OCI-M2 (cell line): ENCODE measurements at regions not wholly inside any gene's neighbourhood (a gene's known extent, or its start where the extent isn't known, plus 50 kb on each side); places are given as distances from the start of the nearest gene placed in this dataset.

ENCODE experiments used
- DNase-seq: peaks from one replicate; lab custom pipeline; 2025; ENCODE audit not compliant: unreplicated experiment; lab: John Stamatoyannopoulos, UW

DNA sequence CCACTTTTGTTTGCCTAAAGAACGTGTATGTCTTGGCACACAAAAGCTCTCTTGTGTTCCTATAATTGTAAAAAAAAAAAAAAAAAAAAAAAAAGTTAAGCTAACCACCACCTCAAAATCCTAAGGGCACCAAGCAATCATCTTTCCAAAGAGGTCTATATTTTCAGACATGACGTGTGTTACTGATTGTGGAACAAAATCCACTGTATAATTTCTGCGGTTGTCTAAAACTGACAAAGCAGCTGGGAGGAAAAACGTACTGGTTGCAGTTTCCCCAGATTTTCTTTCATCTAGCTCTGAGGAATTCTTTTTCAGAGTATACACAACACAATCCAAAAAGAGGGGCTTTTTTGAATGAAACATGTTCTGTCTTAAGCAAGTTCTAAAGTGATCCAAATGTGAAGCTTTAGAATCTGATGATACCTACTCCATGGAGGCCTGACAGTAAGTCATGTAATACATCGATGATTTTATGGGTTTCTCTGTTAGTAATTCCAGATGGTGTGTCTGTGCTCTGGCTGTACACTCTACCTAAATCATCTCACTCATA lies 375.6 kb upstream of the NUDT12 start:
- DNase-seq: no peak

- no peak for DNase-seq
Measured at GRCh38 chr5:103929338-103930013, 366.9 kb upstream of the NUDT12 start.

- DNase-seq: no peak
Measured at GRCh38 chr5:103927739-103928138, 365.1 kb upstream of the NUDT12 start.

GRCh38 chr5:103923616-103924168 lies 361.1 kb upstream of the NUDT12 start:
- DNase-seq: no peak

- DNase-seq: no peak
Measured at GRCh38 chr5:103919506-103919905, 356.9 kb upstream of the NUDT12 start.

- no peak for DNase-seq
Measured at GRCh38 chr5:103918668-103919367, 356.2 kb upstream of the NUDT12 start.

- DNase-seq: no peak
Measured at GRCh38 chr5:103915081-103915480, 352.5 kb upstream of the NUDT12 start.

GRCh38 chr5:103910786-103911185 lies 348.2 kb upstream of the NUDT12 start:
- no peak for DNase-seq

GRCh38 chr5:103910011-103910410 lies 347.4 kb upstream of the NUDT12 start:
- DNase-seq: no peak

GRCh38 chr5:103909391-103909790 lies 346.8 kb upstream of the NUDT12 start:
- no peak for DNase-seq

DNA sequence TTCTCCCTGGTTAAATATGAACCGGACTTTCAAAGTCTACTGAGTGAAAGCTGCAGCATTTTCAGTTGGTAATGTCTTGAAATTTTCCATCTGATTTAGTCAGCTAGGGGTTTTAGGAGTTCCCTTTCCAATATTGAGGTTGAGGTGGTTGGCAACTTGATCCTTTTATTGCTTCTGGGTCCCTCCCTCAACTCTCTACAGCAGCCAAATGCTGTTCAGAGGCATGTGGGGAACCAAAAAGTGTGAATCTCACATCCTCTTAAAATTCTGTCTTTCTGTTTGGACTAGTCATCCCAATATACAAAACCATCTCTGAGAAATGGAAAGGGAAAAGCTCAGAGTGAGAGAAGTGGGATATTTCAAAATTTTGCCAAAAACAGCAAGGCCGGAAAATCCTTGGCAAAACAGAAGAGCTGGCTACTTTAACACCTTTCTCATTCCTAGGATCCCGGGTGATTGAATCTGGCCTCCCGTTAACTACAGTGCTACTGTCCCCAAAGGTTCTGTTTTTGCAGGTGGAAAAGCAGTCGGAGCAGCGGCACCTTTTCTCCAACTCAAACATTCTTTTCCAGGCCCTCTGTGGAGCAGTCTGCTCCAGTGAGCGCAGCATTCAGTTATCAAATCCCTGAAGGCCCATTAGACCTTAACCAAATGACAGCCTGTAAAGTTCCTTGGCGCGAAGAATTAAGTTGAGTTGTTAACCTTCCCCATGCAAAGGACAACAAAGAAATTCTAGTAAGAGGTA lies 345.9 kb upstream of the NUDT12 start:
- no peak for DNase-seq

GRCh38 chr5:103907001-103907400 lies 344.4 kb upstream of the NUDT12 start:
- no peak for DNase-seq

GRCh38 chr5:103904651-103905050 lies 342.1 kb upstream of the NUDT12 start:
- DNase-seq: no peak

DNA sequence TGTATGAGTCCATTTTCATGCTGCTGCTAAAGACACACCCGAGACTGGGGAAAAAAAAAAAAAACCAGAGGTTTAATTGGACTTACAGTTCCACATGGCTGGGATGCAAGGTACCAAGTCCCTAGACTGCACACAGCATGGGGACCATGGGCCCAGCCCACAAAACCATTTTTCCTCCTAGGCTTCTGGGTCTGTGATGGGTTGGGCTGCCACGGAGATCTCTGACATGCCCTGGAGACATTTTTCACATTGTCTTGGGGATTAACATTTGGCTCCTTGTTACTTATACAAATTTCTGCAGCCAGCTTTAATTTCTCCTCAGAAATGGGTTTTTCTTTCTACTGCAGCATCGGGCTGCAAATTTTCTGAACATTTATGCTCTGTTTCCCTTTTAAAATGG lies 340.3 kb upstream of the NUDT12 start:
- DNase-seq: no peak

GRCh38 chr5:103901885-103902284 lies 339.3 kb upstream of the NUDT12 start:
- DNase-seq: no peak

DNA sequence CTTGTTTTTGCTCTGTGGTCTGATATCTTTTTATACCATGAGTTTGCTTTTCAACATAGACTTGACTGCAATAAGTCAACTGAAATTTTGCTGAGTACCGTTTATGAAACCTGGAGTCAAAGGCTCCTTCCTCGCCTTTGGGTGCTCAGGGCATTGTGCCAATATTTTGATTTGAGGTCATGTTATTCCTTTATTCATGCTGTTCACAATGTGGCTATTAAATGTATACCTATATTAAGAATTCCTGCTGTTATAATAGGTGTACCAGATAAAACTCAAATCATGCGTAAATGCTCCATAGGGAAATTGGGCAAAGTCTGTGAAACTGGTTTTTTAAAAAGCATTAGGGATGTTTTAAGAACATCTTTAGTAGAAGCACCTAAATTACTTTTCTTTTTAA lies 334.0 kb upstream of the NUDT12 start:
- DNase-seq: no peak

DNA sequence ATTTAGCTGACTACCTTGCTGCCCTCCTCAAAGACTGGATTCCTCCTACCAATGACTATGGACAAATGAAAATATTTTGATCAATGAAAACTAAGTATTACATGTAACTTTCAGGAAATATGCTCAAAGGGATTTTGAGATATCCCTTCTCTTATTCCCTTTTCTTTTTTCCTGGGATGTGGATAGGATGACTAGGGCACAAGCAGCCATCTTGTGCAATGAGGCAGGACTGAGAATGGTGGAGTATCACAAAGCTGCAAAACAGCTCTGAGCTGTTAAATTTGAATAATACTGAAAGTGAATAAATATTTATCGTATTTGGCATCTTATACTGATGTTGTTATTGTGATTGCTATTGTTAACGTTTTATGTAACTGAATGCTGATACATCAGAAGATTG lies 333.1 kb upstream of the NUDT12 start:
- no peak for DNase-seq

DNA sequence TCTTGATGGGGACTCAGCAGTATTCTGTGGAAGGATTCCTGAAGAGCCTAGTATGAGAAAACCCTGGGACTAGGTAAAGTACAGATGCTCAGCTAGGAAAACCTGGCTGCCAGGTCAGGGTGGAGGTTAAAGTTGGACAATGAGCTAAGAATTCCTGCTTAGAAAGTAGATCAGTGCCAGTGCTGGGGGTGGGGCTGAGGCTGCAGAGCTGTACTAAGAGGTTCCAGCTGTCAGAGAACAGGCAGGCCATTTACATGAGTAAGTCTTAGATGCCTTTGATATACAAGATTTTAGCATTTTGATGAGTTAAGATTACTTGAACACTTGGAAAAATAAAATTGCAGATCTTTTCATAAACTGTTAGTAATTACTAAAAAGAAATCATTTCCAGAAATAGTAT lies 332.3 kb upstream of the NUDT12 start:
- no peak for DNase-seq

- no peak for DNase-seq
Measured at GRCh38 chr5:103891151-103891550, 328.6 kb upstream of the NUDT12 start.

- DNase-seq: no peak
Measured at GRCh38 chr5:103890313-103890712, 327.7 kb upstream of the NUDT12 start.

DNA sequence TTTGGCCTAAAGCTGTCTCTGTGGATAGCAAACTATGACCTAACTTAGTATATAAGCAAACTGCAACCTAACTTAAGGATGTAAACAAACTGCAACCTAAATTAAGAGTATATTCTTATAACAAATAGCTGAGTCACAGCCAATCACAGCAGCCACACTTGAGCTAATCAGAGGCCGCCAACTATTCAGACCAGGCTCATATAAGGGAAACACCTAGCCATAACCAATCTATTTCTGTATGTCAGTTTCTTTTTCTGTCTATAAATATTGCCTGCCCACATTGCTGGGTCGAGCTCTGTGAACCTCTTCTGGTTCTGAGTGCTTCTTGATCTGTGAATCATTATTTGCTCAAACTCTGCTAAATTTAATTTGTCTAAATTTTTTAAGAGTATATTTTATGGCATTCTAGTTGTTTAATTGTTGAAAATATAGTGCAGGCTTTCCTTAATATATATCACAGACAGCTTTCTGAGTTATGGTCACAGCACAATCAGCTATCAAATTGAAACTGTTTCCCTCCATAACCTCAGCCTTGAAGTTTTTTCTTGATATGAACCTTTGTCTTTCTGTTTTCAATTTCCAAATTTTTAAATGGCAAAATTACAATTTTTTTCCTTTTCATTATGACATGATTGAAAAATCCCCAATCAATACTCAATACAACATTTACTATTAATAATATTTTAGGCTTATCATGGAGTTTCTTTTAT lies 327.1 kb upstream of the NUDT12 start:
- DNase-seq: no peak
